Activated T-cell treated with anti-CD3 and anti-CD28 coated beads, Interleukin-2, amount 50 U/mL, for 4 hours (primary cell): ENCODE measurements at regions not wholly inside any gene's neighbourhood (a gene's known extent, or its start where the extent isn't known, plus 50 kb on each side); places are given as distances from the start of the nearest gene placed in this dataset.
A peak's percentile ranks its signal among the peaks of the same experiment; 100 is the strongest.

Source experiments
- ATAC-seq, 2 donors: fragments of 200-7000 bp; cut with Tn5 transposase; one replicate each; pipeline ENCODE4 v1.10.0; 2021
- DNase-seq: peaks from one replicate; pipeline ENCODE4 v3.0.0-alpha.2; 2020
- H3K27me3 Mint-ChIP-seq: one replicate; pipeline ENCODE4 v1.8.0; 2021; ENCODE audit warnings: low read depth, mixed read lengths
- H3K36me3 Mint-ChIP-seq: one replicate; pipeline ENCODE4 v1.8.0; 2022; ENCODE audit warnings: mixed read lengths; ENCODE audit not compliant: insufficient read depth
- H3K4me1 Mint-ChIP-seq: one replicate; pipeline ENCODE4 v1.8.0; 2021; ENCODE audit warnings: low read depth, mixed read lengths
- H3K4me3 Mint-ChIP-seq: one replicate; pipeline ENCODE4 v1.8.0; 2021; ENCODE audit warnings: mild to moderate bottlenecking, moderate library complexity, mixed read lengths
- H3K9me3 Mint-ChIP-seq: one replicate; pipeline ENCODE4 v1.8.0; 2021; ENCODE audit warnings: mixed read lengths

GRCh38 chr3:56989977-56990640, 70.4 kb upstream of the SPATA12 start:
- ATAC-seq, result no peak
- no peak overlapping the region for H3K4me3 Mint-ChIP-seq
- H3K9me3 Mint-ChIP-seq, result no peaks in the 10 kb centered on the region
- peaks cover 13% of the 10 kb centered on the region for H3K27me3 Mint-ChIP-seq
- DNase-seq, result no peak
- no peaks in the 10 kb centered on the region for H3K36me3 Mint-ChIP-seq
- H3K4me1 Mint-ChIP-seq, result peaks cover 17% of the 10 kb centered on the region

- peak overlapping the region; percentile 32 for H3K4me3 Mint-ChIP-seq
- no peaks in the 10 kb centered on the region for H3K36me3 Mint-ChIP-seq
- no peaks in the 10 kb centered on the region for H3K9me3 Mint-ChIP-seq
- H3K4me1 Mint-ChIP-seq, result peaks cover 17% of the 10 kb centered on the region
- no peak for DNase-seq
- peaks cover 13% of the 10 kb centered on the region for H3K27me3 Mint-ChIP-seq
- ATAC-seq, result no peak
Measured at GRCh38 chr3:56989169-56989976, 71.1 kb upstream of the SPATA12 start.

DNA sequence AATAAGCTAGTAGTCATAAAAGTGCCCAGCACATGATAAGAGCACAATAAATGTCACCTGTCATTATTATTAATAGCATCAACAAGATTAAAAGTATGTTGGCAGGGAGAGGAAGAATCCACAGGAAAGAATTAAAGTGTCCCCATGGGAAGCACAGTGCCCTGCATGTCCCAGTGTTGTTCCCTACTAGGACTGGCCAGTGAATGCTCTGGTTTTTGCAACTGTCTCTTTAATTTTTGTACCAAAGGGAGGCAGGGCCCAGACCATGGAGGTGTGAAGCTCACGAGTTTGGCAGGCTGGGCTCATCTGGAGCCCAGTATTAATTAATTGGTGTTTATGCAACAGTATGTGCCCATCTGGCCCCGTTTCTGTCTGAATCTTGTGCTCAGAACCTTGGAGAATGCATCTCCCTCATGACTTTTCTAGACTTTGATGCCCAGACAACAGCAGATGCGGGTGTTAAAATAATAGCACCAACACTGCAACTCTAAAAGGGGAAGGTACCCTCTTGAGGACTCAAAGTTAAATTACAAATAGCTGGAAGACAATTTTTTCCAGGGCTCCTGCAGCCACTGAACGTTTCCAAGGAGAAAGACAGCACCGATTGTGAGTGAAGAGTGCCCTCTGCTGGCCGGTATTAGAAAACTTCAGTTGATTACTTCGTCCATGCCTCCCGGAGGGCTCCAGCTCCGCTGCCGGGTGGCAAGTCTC, 71.9 kb upstream of the SPATA12 start:
- ATAC-seq, result peak; percentile 71 to 75
- Mint-ChIP-seq H3K9me3 (no peaks in the 10 kb centered on the region), H3K4me3 (peak overlapping the region; percentile 32), H3K4me1 (peaks cover 17% of the 10 kb centered on the region), H3K36me3 (no peaks in the 10 kb centered on the region), H3K27me3 (peaks cover 13% of the 10 kb centered on the region)
- peak; percentile 70 for DNase-seq

GRCh38 chr3:56987238-56987895, 73.1 kb upstream of the SPATA12 start:
- Mint-ChIP-seq H3K36me3 (no peaks in the 10 kb centered on the region), H3K27me3 (peaks cover 13% of the 10 kb centered on the region), H3K9me3 (no peaks in the 10 kb centered on the region), H3K4me1 (peaks cover 17% of the 10 kb centered on the region), H3K4me3 (no peak overlapping the region)
- DNase-seq (no peak), ATAC-seq (no peak)

DNA sequence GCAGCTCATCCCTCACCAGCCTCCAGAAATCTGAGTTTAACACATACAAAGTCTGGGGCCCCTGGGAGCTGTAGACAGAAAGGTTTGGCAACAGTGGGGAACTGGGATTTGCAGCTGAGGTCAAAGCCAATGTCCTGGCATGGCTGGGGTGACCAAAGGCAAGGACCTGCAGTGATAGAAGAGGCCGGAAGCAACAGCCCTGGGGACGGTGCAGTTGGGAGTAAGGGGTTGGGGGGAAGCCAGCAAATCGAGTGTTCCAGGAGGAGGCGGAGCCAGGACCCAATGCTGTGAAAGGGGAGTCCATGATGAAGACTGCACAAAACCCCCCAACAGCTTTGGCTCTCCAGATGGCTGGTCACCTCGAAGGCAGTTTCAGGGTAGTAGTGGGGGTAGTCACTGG, 74.1 kb upstream of the SPATA12 start:
- no peaks in the 10 kb centered on the region for H3K9me3 Mint-ChIP-seq
- no peak overlapping the region for H3K4me3 Mint-ChIP-seq
- peaks cover 13% of the 10 kb centered on the region for H3K27me3 Mint-ChIP-seq
- H3K4me1 Mint-ChIP-seq, result peaks cover 18% of the 10 kb centered on the region
- DNase-seq (no peak), ATAC-seq (no peak)
- no peaks in the 10 kb centered on the region for H3K36me3 Mint-ChIP-seq

- DNase-seq (peak; percentile 20), ATAC-seq (peak; percentile 46 to 64)
- peaks cover 13% of the 10 kb centered on the region for H3K27me3 Mint-ChIP-seq
- peaks cover 23% of the 10 kb centered on the region for H3K4me1 Mint-ChIP-seq
- no peaks in the 10 kb centered on the region for H3K36me3 Mint-ChIP-seq
- no peaks in the 10 kb centered on the region for H3K9me3 Mint-ChIP-seq
- H3K4me3 Mint-ChIP-seq, result no peak overlapping the region
Measured at GRCh38 chr3:56985878-56986277, 74.6 kb upstream of the SPATA12 start.

- Mint-ChIP-seq H3K4me1 (peaks cover 27% of the 10 kb centered on the region), H3K4me3 (no peak overlapping the region), H3K27me3 (peaks cover 13% of the 10 kb centered on the region), H3K36me3 (no peaks in the 10 kb centered on the region), H3K9me3 (no peaks in the 10 kb centered on the region)
- ATAC-seq, result no peak
- no peak for DNase-seq
Measured at GRCh38 chr3:56985460-56985859, 75.0 kb upstream of the SPATA12 start.

GRCh38 chr3:56983427-56983826, 77.0 kb upstream of the SPATA12 start:
- H3K4me1 Mint-ChIP-seq, result peaks cover 26% of the 10 kb centered on the region
- no peak for ATAC-seq

DNA sequence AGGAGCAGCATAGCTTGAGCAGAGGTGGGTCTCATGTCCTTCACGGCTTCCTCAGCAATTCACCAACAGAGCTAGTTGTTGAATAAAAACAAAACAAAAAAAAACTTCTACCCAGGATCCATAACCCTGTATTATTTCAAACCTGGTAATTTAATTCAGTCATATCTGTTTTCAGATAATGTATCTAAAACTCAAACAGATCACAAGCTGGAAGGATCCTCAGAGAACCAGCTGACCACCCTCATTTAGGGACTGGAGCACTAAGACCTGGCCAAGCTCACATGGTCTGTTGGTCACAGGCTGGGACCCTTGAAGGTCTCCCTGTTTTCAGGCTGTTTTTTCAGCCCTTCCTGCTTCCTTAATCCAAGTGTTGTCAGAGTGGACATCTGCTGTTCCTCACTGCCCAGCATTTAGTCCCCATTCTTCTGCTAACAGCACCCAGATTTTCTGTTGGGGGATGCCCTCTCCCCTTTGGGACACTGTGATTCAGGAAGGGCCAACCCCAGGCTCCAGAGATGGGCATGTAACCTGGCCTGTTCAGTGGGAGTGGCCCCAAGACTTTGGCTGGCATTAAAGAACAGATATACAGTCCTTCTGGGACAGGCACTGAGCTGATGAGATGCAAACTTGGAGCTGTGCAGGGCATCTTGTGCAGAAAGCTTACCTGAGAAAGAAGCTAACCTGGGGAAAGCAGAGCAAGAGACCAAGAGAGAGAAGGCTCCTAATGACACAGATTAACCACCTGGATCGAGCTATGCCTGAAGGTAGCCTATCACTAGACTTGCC, 78.8 kb upstream of the SPATA12 start:
- H3K27me3 Mint-ChIP-seq, result no peaks in the 10 kb centered on the region
- no peak for DNase-seq
- H3K9me3 Mint-ChIP-seq, result no peaks in the 10 kb centered on the region
- no peaks in the 10 kb centered on the region for H3K36me3 Mint-ChIP-seq
- no peak overlapping the region for H3K4me3 Mint-ChIP-seq
- no peak for ATAC-seq
- H3K4me1 Mint-ChIP-seq, result peaks cover 26% of the 10 kb centered on the region

More at GRCh38 chr3:56983427-56983826, 77.0 kb upstream of the SPATA12 start:
- no peaks in the 10 kb centered on the region for H3K36me3 Mint-ChIP-seq
- DNase-seq, result no peak
- H3K9me3 Mint-ChIP-seq, result no peaks in the 10 kb centered on the region
- no peak overlapping the region for H3K4me3 Mint-ChIP-seq
- H3K27me3 Mint-ChIP-seq, result no peaks in the 10 kb centered on the region

GRCh38 chr3:56980798-56981390, 79.6 kb upstream of the SPATA12 start:
- Mint-ChIP-seq H3K4me1 (peaks cover 18% of the 10 kb centered on the region), H3K9me3 (no peaks in the 10 kb centered on the region), H3K27me3 (no peaks in the 10 kb centered on the region), H3K4me3 (no peak overlapping the region), H3K36me3 (no peaks in the 10 kb centered on the region)
- peak; percentile 35 for DNase-seq
- peak; percentile 92 to 93 for ATAC-seq

DNA sequence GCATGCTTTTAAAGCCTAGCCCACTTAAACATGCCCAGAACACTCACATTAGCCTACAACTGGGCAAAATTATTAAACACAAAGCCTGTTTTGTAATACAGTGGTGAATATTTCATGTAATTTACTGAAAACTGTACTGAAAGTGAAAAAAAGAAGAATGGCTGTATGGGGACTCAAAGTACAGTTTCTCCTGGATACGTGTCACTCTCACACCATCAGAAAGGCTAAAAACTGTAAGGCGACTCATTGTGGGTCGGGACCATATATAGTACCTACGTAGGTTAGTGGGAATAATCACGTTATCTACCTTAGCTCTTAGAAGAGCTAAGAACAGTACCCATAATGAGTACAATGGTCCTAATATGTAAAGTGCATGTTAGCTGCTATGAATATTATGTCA, 80.2 kb upstream of the SPATA12 start:
- Mint-ChIP-seq H3K27me3 (no peaks in the 10 kb centered on the region), H3K4me3 (no peak overlapping the region), H3K9me3 (no peaks in the 10 kb centered on the region), H3K36me3 (no peaks in the 10 kb centered on the region), H3K4me1 (peaks cover 13% of the 10 kb centered on the region)
- DNase-seq (no peak), ATAC-seq (peak; percentile 68)

- Mint-ChIP-seq H3K4me3 (no peak overlapping the region), H3K4me1 (peaks cover 13% of the 10 kb centered on the region), H3K36me3 (no peaks in the 10 kb centered on the region), H3K9me3 (no peaks in the 10 kb centered on the region), H3K27me3 (no peaks in the 10 kb centered on the region)
- ATAC-seq, result no peak
- no peak for DNase-seq
Measured at GRCh38 chr3:56979791-56980190, 80.7 kb upstream of the SPATA12 start.

GRCh38 chr3:56977561-56977889, 82.9 kb upstream of the SPATA12 start:
- DNase-seq (no peak), ATAC-seq (no peak)
- Mint-ChIP-seq H3K9me3 (no peaks in the 10 kb centered on the region), H3K36me3 (no peaks in the 10 kb centered on the region), H3K4me1 (peaks cover 13% of the 10 kb centered on the region), H3K4me3 (no peak overlapping the region), H3K27me3 (no peaks in the 10 kb centered on the region)
